Ovary (tissue), 7 donors: ENCODE measurements at regions not wholly inside any gene's neighbourhood (a gene's known extent, or its start where the extent isn't known, plus 50 kb on each side); places are given as distances from the start of the nearest gene placed in this dataset.

Source experiments
- DNase-seq, 5 donors: peaks; one replicate each; pipeline ENCODE4 v3.0.0-alpha.2; 2019 to 2020
- H3K27ac ChIP-seq, 2 donors: fragments of 200-600 bp; one replicate each; pipeline versions ENCODE4 v1.5.1 to v1.8.0; 2019 to 2022
- H3K27me3 ChIP-seq: fragments of 200-600 bp; one replicate; pipeline ENCODE4 v1.8.0; 2022
- H3K36me3 ChIP-seq: fragments of 200-600 bp; sonication (generic); one replicate; pipeline ENCODE4 v1.5.1; 2019
- H3K4me1 ChIP-seq: one replicate; pipeline ENCODE4 v1.8.1; 2013; ENCODE audit warnings: mild to moderate bottlenecking, moderate library complexity; ENCODE audit not compliant: insufficient read depth
- H3K4me3 ChIP-seq: fragments of 200-600 bp; sonication (generic); one replicate; pipeline ENCODE4 v1.5.1; 2017
- H3K9me3 ChIP-seq, 2 donors: fragments of 200-600 bp in 1 of 2; sonication (generic) in 1 of 2; one replicate each; pipeline versions ENCODE4 v1.5.1 to v1.8.1; 2013 to 2019; ENCODE audit warnings: mild to moderate bottlenecking in 1 of 2, moderate library complexity in 1 of 2
- CTCF ChIP-seq, 3 donors: fragments of 450-650 bp in 2 of 3; fragments of 200-600 bp in 1 of 3; IDR thresholded peaks; one replicate each; pipeline versions ENCODE4 v1.5.1 to v1.8.0; 2016 to 2022; ENCODE audit warnings: antibody characterized with exemption in 3 of 3, mild to moderate bottlenecking in 1 of 3
- EP300 ChIP-seq: sonication (generic); formaldehyde crosslinking; IDR thresholded peaks from one replicate; pipeline ENCODE4 v1.6.1; 2017; ENCODE audit warnings: antibody characterized with exemption
- POLR2A ChIP-seq: fragments of 450-650 bp; IDR thresholded peaks from one replicate; pipeline ENCODE4 v1.6.1; 2017; ENCODE audit warnings: antibody characterized with exemption, mild to moderate bottlenecking, moderate library complexity
- WGBS, 3 donors: extraction: QIAGEN DNeasy Blood & Tissue Kit in 1 of 3; methylation state at CpG; one replicate each; pipeline versions ENCODE4 v1.1.5 to v1.1.7; 2013 to 2017; 5-methylcytosine and 5-hydroxymethylcytosine counted together
- intact Hi-C, 4 donors: fragments of 100-400 bp; cut with DNase I; formaldehyde crosslinking; loops; one replicate each; pipeline versions ENCODE4 v1.11.0 to v1.15.1; 2022 to 2023
- donor health status: DM: no; HTN: no; CAD: no; lungs with moderate emphysema.
- donor health status: DM: no; HTN: no; CAD: no.
- donor health status: Bipolar disorder and iron deficiency.
- donor health status: DM: no; HTN: no; CAD: no.
- donor health status: DM: yes; HTN: yes; CAD: no.

GRCh38 chr11:116053548-116053919, 549.3 kb upstream of the CADM1 start:
- no peak overlapping the region for H3K4me3 ChIP-seq
- H3K4me1 ChIP-seq: no peaks in the 10 kb centered on the region
- H3K9me3 ChIP-seq: no peaks in the 10 kb centered on the region
- H3K27ac ChIP-seq: no peak overlapping the region
- WGBS, 3 donors: 65 to 70% (median 66%) methylated on average over 6 of the region's 6 CpGs
- no peaks in the 10 kb centered on the region for H3K36me3 ChIP-seq
- no peaks in the 10 kb centered on the region for H3K27me3 ChIP-seq
- intact Hi-C loops: no loop called here
- TF ChIP-seq EP300 (no peak), POLR2A (no peak), CTCF (IDR thresholded peaks at IDR 0.05) (no peak)
- DNase-seq: no peak

DNA sequence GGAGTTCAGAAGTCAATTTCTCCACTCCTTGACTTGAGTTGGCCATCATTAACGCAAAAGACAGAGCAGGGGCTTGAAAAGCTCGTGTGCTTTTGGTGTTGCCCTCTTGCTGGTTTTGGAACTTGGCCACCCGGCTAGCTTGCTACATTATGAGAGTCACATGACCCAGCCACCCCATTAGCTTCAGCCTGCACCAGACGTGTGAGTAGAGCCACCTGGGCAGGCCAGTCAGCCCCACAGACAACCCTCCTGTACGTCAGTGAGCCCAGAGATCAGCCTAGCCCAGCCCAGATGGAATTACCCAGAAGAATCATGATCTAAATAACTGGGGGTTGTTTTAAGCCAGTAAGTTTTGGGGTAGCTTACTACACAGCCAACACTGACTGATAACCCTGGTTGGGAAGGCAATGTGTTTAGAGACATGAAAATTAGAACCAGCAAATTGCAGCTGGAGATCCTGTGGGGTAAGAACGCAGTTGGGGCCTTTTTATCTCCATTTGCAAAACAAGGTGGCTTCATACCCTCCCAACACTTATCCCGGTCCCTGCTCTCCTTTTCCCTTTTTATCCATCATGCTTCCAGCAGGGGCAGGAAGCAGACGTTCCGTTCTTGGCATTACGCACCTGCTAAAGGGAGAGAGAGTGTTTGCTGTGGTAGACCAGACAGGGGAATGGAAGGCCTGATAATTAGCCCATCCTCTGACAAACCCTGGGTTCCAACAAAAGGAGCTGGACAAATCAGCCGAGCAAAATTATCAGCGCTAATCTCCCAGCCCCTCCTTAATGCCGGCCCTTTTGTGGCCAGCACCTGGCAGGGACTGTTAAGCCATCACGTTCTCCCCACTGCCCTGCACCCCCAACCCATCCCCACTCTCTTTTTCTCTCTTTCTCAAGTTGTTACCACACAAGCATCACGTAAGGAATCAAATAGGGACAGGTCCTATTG, 548.7 kb upstream of the CADM1 start:
- no peak overlapping the region for H3K27ac ChIP-seq
- TF ChIP-seq POLR2A: no peak
- no peak for TF ChIP-seq EP300
- TF ChIP-seq CTCF (IDR thresholded peaks at IDR 0.05): no peak
- 60 to 75% (median 61%) methylated on average over 15 of the region's 15 CpGs for WGBS, 3 donors
- H3K36me3 ChIP-seq: no peaks in the 10 kb centered on the region
- H3K27me3 ChIP-seq: no peaks in the 10 kb centered on the region
- H3K4me3 ChIP-seq: no peak overlapping the region
- intact Hi-C loops: no loop called here
- no peak for DNase-seq
- no peaks in the 10 kb centered on the region for H3K9me3 ChIP-seq
- no peaks in the 10 kb centered on the region for H3K4me1 ChIP-seq

DNA sequence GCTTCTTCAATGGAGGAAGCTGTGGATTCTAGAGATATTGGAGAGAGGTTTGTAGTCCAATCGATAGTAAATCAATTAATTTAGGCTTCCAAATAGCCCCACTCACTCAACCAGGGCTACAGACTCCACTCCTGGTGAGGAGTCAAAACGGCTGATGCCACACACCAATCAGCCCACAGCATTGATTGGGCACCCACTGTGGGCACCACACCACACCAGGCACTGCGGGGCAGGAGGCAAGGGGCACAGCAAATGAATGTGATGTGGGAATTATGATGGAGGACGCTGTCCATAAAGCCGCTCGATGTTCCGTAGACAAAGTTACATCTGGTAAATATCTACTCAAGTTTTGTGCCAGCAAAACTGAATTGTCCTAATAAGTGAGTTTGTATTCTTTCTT, 547.3 kb upstream of the CADM1 start:
- DNase-seq: no peak
- Histone ChIP-seq H3K27me3 (no peaks in the 10 kb centered on the region), H3K4me3 (no peak overlapping the region), H3K27ac (no peak overlapping the region), H3K36me3 (no peaks in the 10 kb centered on the region), H3K4me1 (no peaks in the 10 kb centered on the region), H3K9me3 (no peaks in the 10 kb centered on the region)
- TF ChIP-seq CTCF (IDR thresholded peaks at IDR 0.05) (no peak), EP300 (no peak), POLR2A (no peak)
- WGBS, 3 donors: 88 to 94% (median 89%) methylated on average over 7 of the region's 7 CpGs
- intact Hi-C loops: no loop called here

GRCh38 chr11:116049383-116049782, 545.2 kb upstream of the CADM1 start:
- no peak for DNase-seq

More at GRCh38 chr11:116049383-116049782, 545.2 kb upstream of the CADM1 start:
- Histone ChIP-seq H3K27me3 (no peaks in the 10 kb centered on the region), H3K4me3 (no peak overlapping the region), H3K36me3 (no peaks in the 10 kb centered on the region), H3K4me1 (no peaks in the 10 kb centered on the region), H3K27ac (no peak overlapping the region), H3K9me3 (no peaks in the 10 kb centered on the region)
- 0 to 14% (median 7%) methylated on average over 1 of the region's 1 CpG for WGBS, 3 donors
- intact Hi-C loops: no loop called here
- TF ChIP-seq CTCF (IDR thresholded peaks at IDR 0.05): no peak
- no peak for TF ChIP-seq EP300
- no peak for TF ChIP-seq POLR2A
